HG03103 (cell line): ENCODE measurements at regions not wholly inside any gene's neighbourhood (a gene's known extent, or its start where the extent isn't known, plus 50 kb on each side); places are given as distances from the start of the nearest gene placed in this dataset.

Experiments used
- ATAC-seq: cut with Tn5 transposase; IDR thresholded peaks from one replicate; pipeline ENCODE4 v1.9.1; 2021; ENCODE audit warnings: low read depth; ENCODE audit not compliant: unreplicated experiment

DNA sequence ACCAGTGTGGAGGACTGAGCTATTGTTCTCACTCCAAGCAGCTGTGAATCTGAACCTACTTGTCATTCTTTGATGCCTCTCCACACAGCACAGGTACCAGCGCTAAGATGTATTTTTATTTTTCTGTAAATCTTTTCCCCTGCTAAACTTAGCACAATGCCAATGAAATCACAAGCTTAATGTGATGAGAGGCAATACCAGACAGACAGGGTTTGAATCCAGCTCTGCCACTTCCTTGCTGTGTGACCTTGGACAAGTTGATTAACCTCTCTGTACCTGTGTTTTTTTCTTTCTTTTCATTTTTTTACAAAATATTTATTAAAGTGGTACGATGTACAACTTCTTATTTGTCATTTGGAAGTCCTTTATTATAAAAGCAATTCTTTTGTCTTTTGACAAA, 757.6 kb downstream of the MED13L start:
- ATAC-seq, result no peak

DNA sequence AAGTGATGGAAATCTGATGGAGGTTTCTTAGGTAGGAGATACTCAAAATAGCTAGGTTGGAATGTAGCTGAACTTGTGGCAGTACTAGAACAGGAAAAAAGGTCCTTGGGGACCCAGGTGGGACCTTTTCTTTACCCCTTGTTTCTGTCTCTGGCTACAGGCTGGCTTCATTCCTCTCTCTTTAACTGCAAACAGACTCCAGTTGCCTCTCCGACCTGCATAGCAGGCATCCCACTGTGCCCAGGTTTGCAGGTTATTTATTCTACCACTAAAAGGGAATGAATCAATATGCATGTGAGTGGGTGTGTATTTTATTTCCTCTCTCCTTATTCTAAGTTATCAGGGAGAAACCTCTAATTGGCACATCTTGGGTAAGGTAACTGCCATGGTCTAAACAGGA, 758.1 kb downstream of the MED13L start:
- no peak for ATAC-seq

DNA sequence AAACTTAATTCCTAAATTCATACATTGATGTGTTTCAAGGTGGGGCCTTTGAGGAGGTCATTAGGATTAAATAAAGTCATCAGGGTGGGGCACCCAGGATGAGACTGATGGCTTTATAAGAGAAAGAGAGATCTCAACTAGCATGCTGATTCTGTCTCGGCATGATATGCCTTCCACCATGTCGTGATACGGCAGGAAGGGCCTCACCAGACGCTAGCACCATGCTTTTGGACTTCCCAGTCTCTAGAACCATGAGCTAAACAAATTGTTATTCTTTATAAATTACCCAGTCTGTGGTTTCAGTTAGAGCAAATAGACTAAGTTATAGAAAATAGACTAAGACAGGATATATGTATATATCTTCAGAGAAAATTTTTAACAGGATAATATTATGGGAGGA, 759.6 kb downstream of the MED13L start:
- no peak for ATAC-seq

DNA sequence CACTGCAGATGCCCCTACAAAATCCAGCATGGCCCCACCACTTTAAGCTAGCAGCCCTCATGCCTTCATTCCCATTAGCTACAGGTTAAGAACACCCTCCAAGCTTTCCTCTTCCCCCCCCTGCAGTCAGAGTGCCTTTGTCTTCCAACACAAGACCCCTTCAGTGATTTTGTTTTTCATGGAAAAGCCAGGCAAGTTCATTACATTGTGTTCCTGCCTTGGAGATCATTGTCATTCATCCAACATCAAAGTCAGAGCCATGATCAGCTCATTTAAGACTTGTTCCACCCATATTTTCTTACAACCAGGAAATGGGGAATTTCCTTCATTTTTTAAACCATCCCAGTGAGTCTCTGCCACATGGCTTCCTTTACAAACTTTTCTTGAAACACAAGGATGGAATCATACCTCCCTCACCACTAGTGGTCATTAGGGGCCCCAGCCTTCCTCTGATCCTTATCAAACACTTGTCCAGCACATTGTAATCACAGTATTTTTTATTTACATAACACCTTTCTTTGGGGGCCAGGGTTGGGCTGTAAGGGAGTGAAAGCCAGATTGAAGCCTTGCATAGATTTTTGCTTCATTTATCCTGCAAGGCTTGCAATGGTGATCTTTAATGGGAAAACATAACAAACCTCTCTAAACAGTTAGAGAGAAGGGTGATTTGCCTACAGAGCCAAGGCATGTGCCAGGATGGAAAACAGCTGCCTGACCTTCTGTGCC, 765.3 kb downstream of the MED13L start:
- ATAC-seq, result no peak

DNA sequence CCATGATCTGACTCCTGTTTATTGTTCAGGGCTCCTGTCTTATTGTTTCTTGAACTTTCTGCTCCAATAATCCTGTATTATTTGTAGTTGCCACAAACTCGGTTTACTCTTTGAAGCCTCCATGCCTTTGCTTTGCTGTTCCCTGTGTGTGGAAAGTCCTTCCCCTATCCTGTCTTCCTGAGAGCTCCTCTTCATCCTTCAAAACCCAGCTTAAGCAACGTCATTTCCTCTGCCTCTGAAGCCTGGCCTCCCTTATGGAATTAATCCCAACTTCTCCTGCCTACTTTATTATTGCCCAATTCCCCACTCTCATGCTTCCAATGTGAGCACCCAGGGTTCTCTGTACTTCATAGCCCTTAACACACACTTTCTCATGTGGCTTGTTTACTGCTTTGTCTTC, 766.2 kb downstream of the MED13L start:
- ATAC-seq, result no peak

DNA sequence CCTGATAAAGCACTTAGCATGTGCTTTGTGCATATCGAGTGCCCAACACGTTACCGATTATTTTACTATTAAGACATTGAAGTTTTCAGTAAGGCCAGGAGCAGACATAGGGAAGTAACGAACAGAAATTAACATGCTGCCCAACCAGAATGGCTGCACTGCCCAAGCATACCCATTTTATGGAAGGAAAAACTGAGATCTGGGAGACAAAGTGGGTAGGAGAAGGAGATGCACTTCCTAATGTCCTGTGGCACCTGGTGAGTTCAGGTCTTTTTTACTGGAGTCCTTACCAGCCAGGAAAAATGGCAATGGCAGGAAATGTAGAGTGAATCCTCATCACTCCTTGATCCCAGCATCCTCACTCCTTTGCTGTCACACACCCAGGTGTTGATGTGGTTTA, 768.5 kb downstream of the MED13L start:
- no peak for ATAC-seq

DNA sequence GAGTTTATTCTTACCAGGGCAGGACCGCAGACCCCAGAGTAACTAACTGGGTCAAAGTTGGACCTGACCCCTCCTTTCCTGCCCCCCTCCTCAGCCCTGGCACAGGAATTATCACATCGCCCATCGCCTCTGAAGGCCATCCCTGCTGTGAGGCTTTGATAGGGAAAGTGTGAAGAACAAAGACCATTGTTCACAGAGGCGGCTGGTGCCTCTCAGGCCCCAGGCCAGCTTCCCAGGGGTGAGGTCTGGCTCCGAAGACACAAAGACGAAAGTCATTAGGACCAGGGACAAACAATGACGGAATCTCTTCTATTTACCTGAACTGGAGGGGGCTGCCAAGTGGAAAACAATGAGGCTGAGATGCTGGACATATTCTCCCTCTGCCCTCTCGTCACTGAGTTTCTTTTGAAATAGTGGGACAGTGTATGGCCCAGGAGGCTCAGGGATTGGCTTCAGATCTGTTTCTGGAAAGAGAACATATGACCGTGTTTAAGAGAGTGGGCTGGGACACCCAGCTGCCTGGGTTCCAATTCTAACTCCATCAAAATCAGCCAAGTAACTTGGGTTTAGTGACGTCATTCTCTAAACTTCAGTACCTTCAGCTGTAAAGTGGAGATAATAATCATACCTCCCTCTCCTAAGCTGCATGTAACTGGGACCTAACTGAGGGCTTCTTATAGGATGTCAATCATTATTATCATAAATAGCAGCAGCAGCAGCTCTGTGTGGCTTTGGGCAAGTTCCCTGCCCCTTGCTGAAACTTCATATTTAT, 769.4 kb downstream of the MED13L start:
- ATAC-seq, result no peak

DNA sequence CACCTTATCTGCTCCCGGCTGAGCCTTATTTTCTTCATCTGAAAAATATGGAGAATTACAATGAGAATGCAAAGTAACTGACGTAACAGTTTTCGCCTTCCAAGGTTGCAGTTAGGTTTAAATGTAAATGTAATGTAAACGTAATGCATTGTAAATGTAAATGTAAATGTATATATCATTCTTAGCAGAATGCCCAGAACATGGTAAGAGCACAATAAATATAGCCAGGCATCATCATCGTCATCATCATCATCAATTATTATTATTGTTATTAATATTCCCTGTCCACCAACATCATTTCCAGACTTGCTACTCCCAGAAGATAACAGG, 770.0 kb downstream of the MED13L start:
- ATAC-seq, result no peak

DNA sequence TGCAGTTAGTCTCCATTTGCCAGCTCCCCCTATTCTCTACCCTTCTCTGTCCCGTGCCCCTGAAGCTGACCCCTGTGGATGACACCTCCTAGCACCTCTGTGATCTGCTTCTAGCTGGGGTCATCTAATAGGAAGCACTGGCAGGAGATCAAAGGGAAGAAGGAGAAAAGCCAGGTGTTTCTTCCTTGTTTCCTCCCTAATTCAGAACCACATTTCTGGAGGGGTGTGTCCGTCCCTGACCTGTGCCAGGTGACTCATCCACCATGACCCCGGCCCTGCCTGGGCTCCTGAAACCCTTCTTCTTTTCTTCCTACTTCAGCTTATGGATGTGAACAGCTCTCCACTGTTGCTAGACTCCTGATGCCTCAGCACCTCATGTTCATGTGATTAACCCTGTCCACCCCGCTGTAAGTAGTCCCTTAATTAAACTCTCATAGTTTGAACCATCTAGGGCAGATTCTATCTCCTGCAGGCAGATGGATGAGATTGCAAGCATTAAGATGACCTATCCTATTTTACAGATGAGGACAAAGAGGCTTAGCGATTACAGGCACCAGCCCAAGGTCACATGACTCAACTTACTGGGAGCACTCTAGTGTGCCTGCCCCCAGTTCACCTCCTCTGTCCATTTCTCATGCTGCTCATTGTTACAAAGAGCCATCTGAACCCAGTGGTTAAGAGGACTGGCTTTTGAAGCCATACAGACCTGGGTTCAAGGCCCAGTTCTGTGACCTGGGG, 770.5 kb downstream of the MED13L start:
- ATAC-seq, result no peak

DNA sequence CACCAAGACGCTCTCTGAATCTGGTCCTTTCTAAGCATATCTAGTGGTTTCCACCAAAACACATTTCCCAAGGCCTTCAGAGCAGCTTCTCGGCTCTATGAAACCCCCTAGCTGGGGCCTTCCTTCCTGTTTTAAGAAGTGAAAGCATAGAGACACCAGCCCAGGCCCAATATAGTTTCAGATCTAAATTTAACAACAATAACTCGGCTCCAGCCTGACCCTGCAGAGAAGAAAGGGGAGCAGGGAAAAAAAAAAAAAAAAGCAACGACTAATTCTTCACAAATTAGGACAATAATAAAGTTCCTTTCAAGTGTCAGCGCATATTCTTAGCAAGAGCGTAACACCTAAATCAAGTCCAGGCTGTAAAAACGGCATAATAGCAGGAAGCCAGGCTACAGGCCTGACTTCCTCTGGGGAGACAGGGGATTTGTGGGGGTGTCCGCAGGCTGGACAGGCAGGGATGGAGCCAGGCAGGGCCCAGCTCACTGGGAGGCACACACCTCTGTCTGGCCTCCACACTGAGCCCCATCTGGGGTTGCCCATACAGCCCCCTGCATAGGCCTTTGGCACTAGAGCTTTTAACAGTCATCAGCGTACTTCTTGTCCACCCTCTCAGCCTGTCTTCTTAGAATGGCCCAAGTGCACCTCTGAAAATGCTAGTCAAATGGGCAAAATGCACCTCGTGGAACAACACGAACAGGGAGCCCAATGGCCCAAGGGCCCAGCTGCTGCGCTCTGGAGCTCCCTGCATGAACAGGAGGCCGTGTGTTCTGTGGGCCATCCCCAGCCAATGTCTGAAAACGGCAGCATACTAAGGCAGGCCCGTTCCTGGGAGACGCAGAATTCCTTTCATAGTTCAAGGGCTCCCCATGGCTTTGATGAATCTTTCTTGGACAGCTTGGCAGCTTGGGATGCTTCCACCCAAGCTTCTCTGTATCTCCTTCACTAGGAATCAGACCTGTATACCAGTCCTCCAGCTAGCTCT, 772.9 kb downstream of the MED13L start:
- peak; percentile 88 for ATAC-seq

DNA sequence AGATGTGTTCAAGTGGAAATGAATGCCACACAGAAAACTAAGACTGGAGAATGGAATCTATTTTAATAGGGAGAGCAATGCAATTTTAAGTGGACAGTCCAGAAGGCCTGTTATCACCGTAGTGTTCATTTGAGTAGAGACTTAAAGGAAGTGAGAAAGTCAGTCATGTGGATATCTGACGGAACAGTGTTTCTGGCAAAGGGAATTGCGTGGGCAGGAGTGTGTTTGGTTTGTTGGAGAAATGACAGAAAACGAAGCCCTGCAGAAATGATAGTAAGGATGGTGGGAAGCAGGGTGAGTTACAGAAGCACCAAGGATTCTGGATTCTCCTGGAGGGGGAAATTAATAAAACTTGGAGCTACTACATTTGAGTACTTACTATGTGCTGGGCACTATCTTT, 776.6 kb downstream of the MED13L start:
- no peak for ATAC-seq

DNA sequence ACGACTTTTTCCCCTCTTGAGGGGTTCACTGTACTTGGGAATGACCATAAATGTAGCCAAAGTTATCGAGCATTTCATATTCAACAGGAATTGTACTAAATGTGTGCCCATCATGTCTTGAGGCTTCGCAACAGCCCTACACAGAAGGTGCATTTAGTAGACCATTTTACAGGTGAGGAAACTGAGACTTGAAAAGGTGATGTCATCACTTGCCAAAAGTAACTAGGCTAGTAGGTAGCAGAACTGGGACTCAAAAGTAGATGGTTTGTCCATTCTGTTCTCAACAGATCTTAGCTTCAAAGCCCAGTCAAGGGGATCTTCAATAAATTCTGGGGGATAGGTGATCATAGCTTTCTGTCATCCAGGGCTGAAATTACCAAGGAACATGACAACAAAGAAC, 782.2 kb downstream of the MED13L start:
- ATAC-seq, result no peak

DNA sequence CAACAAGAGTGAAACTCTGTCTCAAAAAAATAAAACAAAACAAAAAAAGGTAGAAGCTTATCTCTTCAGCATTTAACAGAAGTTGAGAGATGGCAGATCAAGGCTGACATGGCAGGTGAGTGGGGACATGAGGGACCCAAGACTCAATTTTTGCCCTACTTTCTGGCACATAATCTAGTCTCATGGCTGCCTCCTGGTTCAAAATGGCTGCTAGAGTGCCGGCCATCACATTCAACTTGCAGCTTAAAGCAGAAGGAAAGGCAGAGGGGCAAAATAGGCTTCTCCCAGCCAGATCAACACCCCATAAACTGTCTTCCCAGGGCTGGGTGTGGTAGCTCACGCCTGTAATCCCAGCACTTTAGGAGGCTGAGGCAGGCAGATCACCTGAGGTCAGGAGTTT, 784.9 kb downstream of the MED13L start:
- ATAC-seq, result no peak

DNA sequence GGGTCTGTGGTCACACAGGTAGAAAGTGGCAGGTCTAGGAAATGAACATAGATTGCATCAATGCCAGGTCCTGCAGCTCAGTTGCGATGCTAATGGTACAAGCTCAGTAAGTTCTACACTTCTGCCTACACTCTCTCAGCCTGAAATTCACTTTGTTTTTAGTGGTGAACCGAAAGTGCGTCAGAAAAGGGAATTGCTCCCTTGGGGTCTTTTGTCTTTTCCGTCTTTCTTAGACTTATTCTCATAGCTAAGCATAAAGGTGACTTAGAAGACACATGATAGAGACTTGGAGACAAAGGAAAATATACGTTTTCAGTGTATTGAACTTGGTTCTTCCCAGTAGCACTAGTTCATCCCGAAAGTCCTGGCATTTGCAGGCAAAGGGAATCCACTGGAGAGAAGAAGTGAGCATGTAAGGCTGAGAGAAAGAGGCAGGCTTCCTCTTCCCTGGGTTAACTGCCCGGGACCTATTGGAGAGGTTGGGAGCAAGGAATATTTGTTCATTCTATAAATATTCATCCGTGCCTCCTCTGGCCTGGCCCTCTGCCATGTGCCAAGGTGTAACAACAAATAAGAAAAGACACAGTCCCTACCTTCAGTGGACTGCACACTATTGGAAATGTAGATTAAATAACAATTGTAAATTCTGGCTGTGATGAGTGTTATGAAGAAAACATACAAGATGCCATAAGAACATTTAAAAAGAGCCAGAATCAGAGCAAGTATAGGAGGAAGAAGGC, 785.8 kb downstream of the MED13L start:
- no peak for ATAC-seq

DNA sequence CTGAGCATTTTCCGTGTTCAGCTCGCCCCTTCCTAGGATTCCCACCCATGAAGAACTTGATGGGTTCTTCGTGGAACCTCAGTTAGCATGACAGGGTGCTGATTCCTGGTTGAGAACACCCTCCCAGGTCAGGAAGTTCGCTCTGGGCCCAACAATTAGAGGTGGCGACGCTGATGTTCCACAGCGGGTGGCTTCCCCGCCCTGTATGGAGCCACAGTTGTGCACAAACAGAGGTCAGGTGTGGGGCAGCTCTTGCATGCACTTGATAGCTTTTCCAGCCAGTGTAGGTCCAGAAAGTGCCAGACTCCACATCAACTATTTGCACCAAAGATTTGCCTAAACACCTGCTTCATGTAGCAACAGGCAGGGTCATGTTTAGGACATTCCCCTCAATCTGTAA, 788.2 kb downstream of the MED13L start:
- ATAC-seq, result no peak

DNA sequence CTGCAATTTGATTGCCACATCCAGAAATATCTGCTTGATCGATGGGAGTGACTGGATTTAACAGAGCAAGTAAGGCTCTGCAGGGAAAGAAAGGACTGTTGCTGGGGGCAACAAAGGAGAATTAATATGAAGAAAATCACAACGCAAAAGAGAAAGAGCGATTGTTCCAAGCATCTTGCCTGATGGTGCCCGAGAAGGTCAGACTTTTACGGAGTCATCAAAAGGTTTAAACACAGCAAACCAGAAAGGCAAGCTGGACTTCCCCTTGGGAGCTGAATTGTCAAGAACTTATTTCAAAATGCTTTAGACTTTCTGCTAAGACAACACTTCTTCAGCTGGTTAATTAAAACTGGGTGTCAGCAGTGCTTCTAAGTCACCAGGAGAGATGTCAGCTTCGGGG, 791.5 kb downstream of the MED13L start:
- no peak for ATAC-seq

DNA sequence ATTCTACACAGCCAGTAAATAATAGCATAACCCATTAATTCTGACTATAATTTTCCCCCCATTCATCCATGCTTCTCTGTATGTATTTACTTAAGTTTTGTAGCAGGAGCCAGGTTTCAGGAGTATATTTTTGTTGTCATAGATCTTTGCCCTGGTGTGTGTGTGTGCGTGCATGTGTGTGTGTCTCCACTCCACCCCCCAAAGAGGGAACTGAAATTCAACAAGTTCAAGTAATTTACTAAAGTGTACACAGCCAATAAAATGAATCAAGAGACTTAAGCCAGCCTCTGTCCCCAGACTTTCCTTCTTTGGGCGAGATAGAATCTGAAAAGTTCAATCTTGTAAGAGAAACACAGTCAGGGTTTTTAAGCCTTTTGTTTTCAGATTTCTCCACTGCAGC, 792.0 kb downstream of the MED13L start:
- ATAC-seq, result no peak

DNA sequence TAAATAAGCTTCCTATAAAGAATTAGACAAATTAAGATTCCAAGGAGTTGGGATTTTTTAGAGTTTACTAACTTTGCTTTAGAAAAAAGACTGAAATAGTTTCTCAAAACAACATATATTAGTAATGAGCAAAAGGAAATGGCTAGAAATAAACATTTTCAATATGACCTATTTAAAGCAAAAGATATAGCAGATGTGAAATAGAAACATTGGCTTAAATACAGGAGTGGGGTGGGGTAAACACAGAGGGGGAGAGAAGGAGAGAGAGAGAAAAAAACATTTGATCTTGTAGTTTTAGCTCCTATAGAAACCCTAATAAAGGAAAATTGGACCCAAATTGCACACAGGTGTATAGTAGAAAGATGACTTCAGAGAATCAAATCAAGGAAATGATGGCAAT, 794.5 kb downstream of the MED13L start:
- no peak for ATAC-seq

DNA sequence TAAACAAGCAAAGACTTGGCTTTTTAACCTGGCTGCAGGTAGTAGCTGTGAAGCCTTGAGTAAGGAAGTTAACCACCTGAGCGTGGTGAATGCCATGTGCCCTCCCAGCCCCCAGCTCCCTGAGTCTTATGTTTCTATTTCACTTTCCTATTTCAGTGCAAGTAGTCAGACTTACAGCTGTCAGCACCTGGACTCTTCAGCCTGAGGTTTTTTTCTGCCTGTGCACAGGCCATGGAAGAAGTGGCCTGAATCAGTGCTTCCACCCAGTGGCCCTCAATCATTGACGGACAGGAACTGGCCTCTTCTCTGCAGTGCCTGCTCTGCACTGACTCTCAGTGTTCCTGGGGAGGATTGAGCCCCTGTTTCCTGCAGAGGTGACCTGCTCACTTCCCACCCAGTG, 796.4 kb downstream of the MED13L start:
- peak; percentile 74 for ATAC-seq

DNA sequence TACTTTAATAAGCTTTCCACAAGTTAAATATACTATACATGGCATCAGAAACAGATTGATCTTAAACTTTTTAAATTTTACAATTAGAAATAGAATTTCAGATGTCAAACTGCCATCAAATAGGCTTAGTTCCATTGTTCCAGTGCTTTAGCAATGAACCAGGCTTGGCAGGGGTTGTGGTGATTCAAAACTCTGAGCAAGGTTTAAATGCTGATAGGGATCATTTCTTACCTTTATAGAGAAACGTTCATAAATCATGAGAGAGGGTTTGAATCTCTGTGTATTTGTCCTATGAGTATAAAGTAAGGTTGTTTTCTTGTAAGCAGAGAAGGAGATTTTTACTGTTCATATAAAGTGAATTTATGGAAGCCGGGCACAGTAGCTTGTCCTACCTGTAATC, 794.5 kb upstream of the TBX3 start:
- no peak for ATAC-seq
